GM12891 (cell line): ENCODE measurements at regions not wholly inside any gene's neighbourhood (a gene's known extent, or its start where the extent isn't known, plus 50 kb on each side); places are given as distances from the start of the nearest gene placed in this dataset.
"Not testable (repeated sequence)": the region's sequence is repeated elsewhere in the genome, so short reads cannot be mapped to it uniquely, and the experiment has no call there.

Source experiments
- DNase-seq: peaks from one replicate; pipeline ENCODE4 v3.0.0; 2011; ENCODE audit warnings: low spot score; ENCODE audit not compliant: insufficient read length
- FAIRE-seq: peaks from 2 replicates; lab custom pipeline; 2011; peaks lifted over from hg19 to GRCh38; lab: Jason Lieb, UNC
- PAX5 ChIP-seq: IDR thresholded peaks from 2 replicates; pipeline ENCODE4 v1.6.1; 2011; ENCODE audit warnings: low read length, moderate library complexity, mild to moderate bottlenecking; ENCODE audit not compliant: insufficient read depth, severe bottlenecking
- POLR2A ChIP-seq: IDR thresholded peaks from 2 replicates; pipeline ENCODE4 v1.6.1; 2011; ENCODE audit warnings: low read depth, low read length, control low read depth
- POLR2AphosphoS5 ChIP-seq: IDR thresholded peaks from 2 replicates; pipeline ENCODE4 v1.6.1; 2011; ENCODE audit warnings: low read depth, low read length, control low read depth
- POU2F2 ChIP-seq: IDR thresholded peaks from 2 replicates; pipeline ENCODE4 v1.6.1; 2011; ENCODE audit warnings: low read depth, mild to moderate bottlenecking, control low read depth, low read length, moderate library complexity
- SPI1 ChIP-seq: IDR thresholded peaks from 2 replicates; pipeline ENCODE4 v1.6.1; 2011; ENCODE audit warnings: low read depth, low read length, control low read depth
- TAF1 ChIP-seq: IDR thresholded peaks from 2 replicates; pipeline ENCODE4 v1.6.1; 2011; ENCODE audit warnings: low read depth, low read length, control low read depth

DNA sequence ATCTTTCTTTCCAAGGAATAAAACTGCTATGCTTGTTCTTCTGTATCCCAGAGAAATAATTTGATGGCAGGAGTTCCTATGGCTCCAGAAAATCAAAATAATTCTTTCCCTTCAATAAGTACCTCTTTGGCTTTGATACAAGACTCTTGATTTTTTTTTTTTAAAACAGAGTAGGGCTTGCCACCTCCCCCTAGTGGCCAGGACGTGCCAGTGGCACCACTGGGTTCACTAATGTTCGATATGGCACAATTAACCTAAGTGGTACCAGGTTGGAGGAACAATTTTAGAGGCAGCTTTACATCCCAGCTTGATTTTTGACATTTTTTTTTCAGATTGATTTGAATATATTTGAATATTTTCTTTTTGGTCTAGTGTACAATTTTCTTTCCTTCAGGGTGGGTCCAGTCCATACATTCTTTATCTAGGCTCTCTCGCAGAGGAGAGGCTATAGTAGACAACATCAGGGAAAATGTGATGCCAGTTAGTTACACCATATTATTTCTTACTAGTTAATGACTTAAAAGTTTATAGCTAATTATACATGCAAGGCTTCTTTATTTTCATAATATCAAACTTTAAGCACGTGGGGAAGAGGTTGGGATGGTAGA is 330.9 kb downstream of the S1PR1 start:
- DNase-seq (peak; percentile 22), FAIRE-seq (peak; percentile 77)
- TF ChIP-seq POLR2AphosphoS5 (no peak), PAX5 (no peak), POLR2A (no peak), TAF1 (no peak), POU2F2 (no peak), SPI1 (no peak)

DNA sequence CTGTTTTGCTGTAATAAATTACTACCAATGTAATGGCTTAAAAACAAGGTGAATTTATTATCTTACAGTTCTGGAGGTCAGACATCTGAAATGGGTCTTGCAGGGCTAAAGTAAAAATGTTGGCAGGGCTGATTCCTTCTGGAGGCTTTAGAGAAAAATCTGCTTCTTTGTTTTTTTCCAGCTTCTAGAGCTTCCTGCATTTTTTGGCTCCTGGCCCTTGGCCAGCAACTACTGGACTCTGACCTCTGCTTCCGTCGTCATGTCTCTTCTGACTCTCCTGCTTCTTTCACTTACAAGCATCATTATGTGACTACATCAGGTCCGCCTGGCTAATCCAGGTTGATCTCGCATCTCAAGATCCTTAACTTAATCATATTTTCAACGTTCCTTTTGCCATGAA is 350.9 kb downstream of the S1PR1 start:
- FAIRE-seq (no peak), DNase-seq (no peak)

GRCh38 chr1:101588677-101589076 is 351.9 kb downstream of the S1PR1 start:
- FAIRE-seq (no peak), DNase-seq (no peak)
- no peak for TF ChIP-seq SPI1
- no peak for TF ChIP-seq POU2F2
- no peak for TF ChIP-seq POLR2A

More for the DNA sequence above, 350.9 kb downstream of the S1PR1 start:
- TF ChIP-seq POU2F2 (no peak), POLR2AphosphoS5 (no peak), SPI1 (no peak), POLR2A (no peak), TAF1 (no peak), PAX5 (no peak)

DNA sequence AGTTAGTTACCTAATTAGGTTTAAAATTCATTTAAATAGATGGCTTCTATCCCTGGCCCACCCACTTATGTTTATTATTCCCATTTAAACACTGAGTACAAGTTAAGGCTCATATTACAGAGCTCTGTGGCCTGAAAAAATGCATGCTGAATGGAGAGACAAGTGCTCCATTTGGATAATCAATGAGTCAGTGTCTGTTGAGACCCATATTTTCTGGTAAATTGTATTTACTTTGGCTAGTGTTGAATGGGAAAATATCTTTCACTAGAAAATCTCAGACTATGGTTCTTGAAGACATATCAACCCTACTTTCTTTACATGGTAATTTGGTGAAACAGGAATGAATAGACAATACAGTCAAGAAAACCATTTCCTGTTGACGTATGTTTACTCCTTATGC is 356.0 kb downstream of the S1PR1 start:
- no peak for FAIRE-seq
- no peak for DNase-seq
- TF ChIP-seq POU2F2 (no peak), TAF1 (no peak), POLR2AphosphoS5 (no peak), POLR2A (no peak), PAX5 (no peak), SPI1 (no peak)

DNA sequence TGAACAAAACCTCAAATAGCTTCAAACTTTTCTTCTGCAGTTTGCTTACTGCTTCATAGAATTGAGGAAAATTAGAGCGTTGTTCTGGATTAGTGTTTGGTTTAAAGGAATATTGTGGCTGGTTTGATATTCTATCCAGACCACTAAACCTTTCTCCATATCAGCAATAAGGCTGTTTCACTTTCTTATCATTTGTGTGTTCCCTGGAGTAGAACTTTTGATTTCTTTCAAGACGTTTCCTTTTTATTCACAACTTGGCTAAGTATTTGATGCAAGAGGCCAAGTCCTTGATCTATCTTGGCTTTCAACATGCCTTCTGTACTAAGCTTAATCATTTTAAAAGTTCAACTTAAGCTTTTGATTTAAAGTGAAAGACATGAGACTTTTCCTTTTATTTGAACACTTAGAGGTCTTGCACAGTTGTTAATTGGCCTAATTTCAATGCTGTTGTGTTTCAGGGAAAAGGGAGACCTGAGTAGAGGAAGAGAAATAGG is 359.1 kb downstream of the S1PR1 start:
- no peak for TF ChIP-seq POU2F2
- TF ChIP-seq POLR2A, result no peak
- TF ChIP-seq PAX5, result no peak
- no peak for TF ChIP-seq SPI1
- TF ChIP-seq TAF1, result no peak
- no peak for TF ChIP-seq POLR2AphosphoS5
- FAIRE-seq (no peak), DNase-seq (no peak)

DNA sequence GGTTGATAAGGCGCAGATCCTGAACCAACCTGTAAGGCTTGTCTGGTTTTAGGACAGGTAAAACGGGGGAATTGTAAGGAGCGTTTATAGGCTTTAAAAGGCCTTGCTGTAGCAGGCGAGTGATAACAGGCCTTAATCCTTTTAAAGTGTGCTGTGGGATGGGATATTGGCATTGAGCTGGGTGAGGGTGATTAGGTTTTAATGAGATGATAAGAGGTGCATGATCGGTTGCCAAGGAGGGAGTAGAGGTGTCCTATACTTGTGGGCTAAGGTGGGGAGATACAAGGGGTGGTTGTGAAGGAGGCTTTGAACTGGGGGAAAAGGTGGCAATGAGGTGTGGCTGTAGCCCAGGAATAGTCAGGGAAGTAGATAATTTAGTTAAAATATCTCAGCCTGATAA is 363.8 kb downstream of the S1PR1 start:
- FAIRE-seq, DNase-seq: not testable (repeated sequence)

DNA sequence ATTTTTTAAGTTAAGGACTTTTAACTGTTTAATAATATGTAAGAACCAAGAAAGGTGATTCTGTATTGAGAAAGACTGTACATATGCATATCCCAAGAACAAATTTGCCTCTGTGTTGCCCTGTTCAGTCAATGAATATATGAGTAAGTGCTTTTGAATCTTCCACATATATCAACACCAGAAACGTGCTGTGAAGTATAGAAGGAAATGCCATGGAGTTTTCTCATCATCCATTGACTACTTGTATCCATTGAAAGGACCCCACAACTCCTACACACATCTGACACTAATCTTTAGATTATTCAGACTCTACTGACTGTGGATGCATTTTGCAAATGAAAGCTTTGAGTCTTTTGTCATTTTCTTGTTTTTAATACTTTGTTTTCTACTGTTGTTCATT is 366.9 kb downstream of the S1PR1 start:
- FAIRE-seq (no peak), DNase-seq (no peak)
- TF ChIP-seq SPI1 (no peak), POU2F2 (no peak), POLR2A (no peak), POLR2AphosphoS5 (no peak), PAX5 (no peak), TAF1 (no peak)

DNA sequence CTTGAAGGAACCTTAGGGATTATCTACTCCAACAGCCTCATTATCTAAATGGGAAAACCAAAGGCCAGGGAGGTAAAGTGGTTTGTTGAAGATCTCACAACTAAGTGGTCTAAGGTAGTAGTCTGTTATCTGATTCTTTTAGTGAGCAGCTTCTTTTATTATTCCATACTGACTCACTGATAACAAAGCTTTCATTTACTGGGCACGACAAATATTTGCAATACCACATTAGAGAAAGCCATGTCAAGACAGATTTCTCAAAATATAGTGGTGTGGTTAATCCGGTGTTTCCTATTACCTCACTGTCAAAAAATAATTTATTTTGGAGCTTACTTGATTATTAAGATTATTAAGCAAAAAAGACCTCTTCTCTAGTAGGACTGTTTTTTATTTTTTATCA is 369.1 kb downstream of the S1PR1 start:
- FAIRE-seq, result no peak
- DNase-seq, result no peak
- TF ChIP-seq POU2F2 (no peak), PAX5 (no peak), TAF1 (no peak), POLR2AphosphoS5 (no peak), SPI1 (no peak), POLR2A (no peak)

DNA sequence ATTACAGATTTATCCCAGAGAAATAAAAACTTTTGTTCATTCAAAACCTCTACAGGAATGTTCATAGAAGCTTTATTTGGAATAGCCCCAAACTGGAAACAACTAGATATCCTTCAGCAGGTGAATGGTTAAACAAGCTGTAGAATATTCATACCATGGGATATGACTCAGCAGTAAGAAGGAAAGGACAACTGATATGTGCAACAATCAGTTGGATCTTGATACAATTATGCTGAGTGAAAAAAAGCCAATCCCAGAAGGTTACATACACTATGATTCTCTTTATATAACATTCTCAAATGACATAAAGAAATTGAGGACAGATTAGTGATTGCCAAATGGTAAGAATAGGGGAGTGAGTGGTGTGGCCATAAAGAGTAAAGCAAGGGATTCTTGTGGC is 376.7 kb downstream of the S1PR1 start:
- FAIRE-seq, result no peak

DNA sequence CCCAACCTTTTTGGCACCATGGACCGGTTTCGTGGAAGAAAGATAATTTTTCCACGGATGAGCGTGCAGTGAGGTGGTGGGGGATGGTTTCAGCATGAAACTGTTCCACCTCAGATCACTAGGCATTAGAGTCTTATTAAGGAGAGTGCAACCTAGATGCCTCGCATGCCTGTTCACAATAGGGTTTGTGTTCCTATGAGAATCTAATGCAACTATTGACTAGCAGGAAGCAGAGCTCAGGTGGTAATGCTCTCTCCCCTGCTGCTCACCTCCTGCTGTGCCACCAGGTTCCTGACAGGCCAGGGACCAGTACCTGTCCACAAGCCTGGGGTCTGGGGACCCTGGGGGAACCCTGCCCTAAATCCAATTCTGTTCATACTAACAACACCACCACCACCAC is 377.8 kb downstream of the OLFM3 start:
- no peak for DNase-seq
- no peak for TF ChIP-seq POLR2AphosphoS5
- TF ChIP-seq POLR2A, result no peak
- TF ChIP-seq PAX5, result no peak
- no peak for TF ChIP-seq TAF1
- TF ChIP-seq SPI1, result no peak
- no peak for TF ChIP-seq POU2F2
- no peak for FAIRE-seq

More for the DNA sequence above, 376.7 kb downstream of the S1PR1 start:
- DNase-seq, result no peak
- TF ChIP-seq SPI1, result no peak
- no peak for TF ChIP-seq PAX5
- TF ChIP-seq POLR2A, result no peak
- TF ChIP-seq POLR2AphosphoS5, result no peak
- no peak for TF ChIP-seq TAF1
- TF ChIP-seq POU2F2, result no peak
